SH-SY5Y (cell line): ENCODE measurements at regions not wholly inside any gene's neighbourhood (a gene's known extent, or its start where the extent isn't known, plus 50 kb on each side); places are given as distances from the start of the nearest gene placed in this dataset.

Source experiments
- GATA2 ChIP-seq: IDR thresholded peaks from 2 replicates; pipeline ENCODE4 v1.6.1; 2011; ENCODE audit warnings: mild to moderate bottlenecking, low read depth, low read length
- GATA3 ChIP-seq: IDR thresholded peaks from 2 replicates; pipeline ENCODE4 v1.6.1; 2011; ENCODE audit warnings: low read depth, mild to moderate bottlenecking, low read length, moderate library complexity

DNA sequence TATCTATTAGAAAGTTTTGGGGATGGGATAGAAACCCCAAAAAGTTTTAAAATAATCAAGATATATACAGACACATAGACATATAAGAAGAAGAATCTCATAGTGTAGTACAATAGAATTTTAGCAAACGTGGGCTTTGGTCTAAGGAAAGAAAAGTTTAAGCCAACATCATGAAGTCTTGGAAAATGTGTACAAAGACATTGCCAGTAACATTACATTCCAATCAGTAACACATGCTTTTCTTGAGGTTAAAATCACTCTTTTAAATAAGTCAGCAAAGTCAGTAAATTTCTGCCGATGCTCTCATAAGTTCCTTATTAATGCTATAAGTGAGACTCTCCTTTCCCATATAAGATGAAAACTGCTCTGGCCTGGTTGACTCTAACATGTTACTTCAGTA is 201.1 kb upstream of the LRIG3 start:
- no peak for TF ChIP-seq GATA2
- TF ChIP-seq GATA3 = no peak
